Natural killer cell (primary cell): ENCODE measurements at regions not wholly inside any gene's neighbourhood (a gene's known extent, or its start where the extent isn't known, plus 50 kb on each side); places are given as distances from the start of the nearest gene placed in this dataset.

Source experiments
- ATAC-seq, 3 donors: fragments of 150-1000 bp in 2 of 3; fragments of 200-7000 bp in 1 of 3; cut with Tn5 transposase; 1 replicate in 1 of 3; 2 replicates in 2 of 3; pipeline ENCODE4 v1.10.0; 2021; ENCODE audit warnings: mild to moderate bottlenecking in 2 of 3, moderate library complexity in 2 of 3
- DNase-seq, 2 donors: peaks; one replicate each; pipeline versions ENCODE4 v3.0.0 to v3.0.0-alpha.2; 2013 to 2021; ENCODE audit warnings: mixed read lengths in 1 of 2
- H3K27ac ChIP-seq: one replicate; pipeline ENCODE4 v1.5.1; 2013; ENCODE audit warnings: mild to moderate bottlenecking, low read length
- H3K27me3 ChIP-seq: one replicate; pipeline ENCODE4 v1.6.1; 2013; ENCODE audit warnings: low read length; ENCODE audit not compliant: control insufficient read depth, insufficient read depth
- H3K36me3 ChIP-seq: one replicate; pipeline ENCODE4 v1.6.1; 2013; ENCODE audit warnings: low read length; ENCODE audit not compliant: control insufficient read depth, insufficient read depth
- H3K4me1 ChIP-seq: one replicate; pipeline ENCODE4 v1.6.1; 2013; ENCODE audit warnings: low read length; ENCODE audit not compliant: control insufficient read depth, insufficient read depth
- H3K4me3 ChIP-seq: one replicate; pipeline ENCODE4 v1.5.1; 2013; ENCODE audit warnings: low read length
- H3K9me3 ChIP-seq: one replicate; pipeline ENCODE4 v1.6.1; 2013; ENCODE audit warnings: low read length; ENCODE audit not compliant: control insufficient read depth, insufficient read depth
- H3K27ac Mint-ChIP-seq, 2 donors: one replicate each; pipeline ENCODE4 v1.8.0; 2022; ENCODE audit warnings: mild to moderate bottlenecking in 2 of 2, mixed read lengths in 2 of 2, moderate library complexity in 1 of 2
- H3K27me3 Mint-ChIP-seq, 2 donors: one replicate each; pipeline ENCODE4 v1.8.0; 2022; ENCODE audit warnings: low read depth in 2 of 2, mixed read lengths in 2 of 2
- H3K36me3 Mint-ChIP-seq: one replicate; pipeline ENCODE4 v1.8.0; 2022; ENCODE audit warnings: mixed read lengths
- H3K4me1 Mint-ChIP-seq, 2 donors: one replicate each; pipeline ENCODE4 v1.8.0; 2022; ENCODE audit warnings: mixed read lengths in 2 of 2
- H3K4me3 Mint-ChIP-seq: one replicate; pipeline ENCODE4 v1.8.0; 2022; ENCODE audit warnings: mild to moderate bottlenecking, moderate library complexity, mixed read lengths
- H3K9me3 Mint-ChIP-seq, 2 donors: one replicate each; pipeline ENCODE4 v1.8.0; 2022; ENCODE audit warnings: mixed read lengths in 2 of 2
- CTCF ChIP-seq: fragments of 200-600 bp; IDR thresholded peaks from one replicate; pipeline ENCODE4 v1.8.0; 2022; ENCODE audit warnings: antibody characterized with exemption
- WGBS: methylation state at CpG from one replicate; pipeline ENCODE4 v1.1.7; 2013; ENCODE audit warnings: missing lambda C conversion rate; ENCODE audit not compliant: insufficient coverage; 5-methylcytosine and 5-hydroxymethylcytosine counted together
- intact Hi-C: fragments of 100-400 bp; cut with micrococcal nuclease; formaldehyde crosslinking; loops from one replicate; pipeline ENCODE4 v1.14.2; 2022

GRCh38 chr10:29725133-29725720 is 90.5 kb upstream of the SVIL start:
- peak overlapping the region in 1 of 2 donors; percentile 49 for H3K27ac Mint-ChIP-seq
- DNase-seq, result no peak
- no peaks in the 10 kb centered on the region for H3K27me3 Mint-ChIP-seq
- H3K9me3 ChIP-seq, result no peaks in the 10 kb centered on the region
- no peaks in the 10 kb centered on the region for H3K36me3 Mint-ChIP-seq
- H3K4me3 ChIP-seq, result no peak overlapping the region
- intact Hi-C loops, result no loop called here
- peaks cover 16 to 27% of the 10 kb centered on the region in 2 donors for H3K4me1 Mint-ChIP-seq
- no peaks in the 10 kb centered on the region for H3K36me3 ChIP-seq
- no peaks in the 10 kb centered on the region for H3K27me3 ChIP-seq
- WGBS, result 60% methylated on average over 6 of the region's 6 CpGs
- no peak overlapping the region for H3K27ac ChIP-seq
- H3K4me3 Mint-ChIP-seq, result no peak overlapping the region
- H3K4me1 ChIP-seq, result peaks cover 5% of the 10 kb centered on the region
- peaks cover 0 to 3% of the 10 kb centered on the region in 2 donors for H3K9me3 Mint-ChIP-seq
- TF ChIP-seq CTCF, result no peak
- ATAC-seq, result no peak

- H3K27ac ChIP-seq, result no peak overlapping the region
- H3K4me1 Mint-ChIP-seq, result peaks cover 16 to 22% of the 10 kb centered on the region in 2 donors
- H3K27ac Mint-ChIP-seq, result peak overlapping the region in 1 of 2 donors; percentile 59
- TF ChIP-seq CTCF, result no peak
- H3K36me3 ChIP-seq, result no peaks in the 10 kb centered on the region
- peaks cover 6% of the 10 kb centered on the region for H3K9me3 ChIP-seq
- no peak for DNase-seq
- ATAC-seq, result no peak
- WGBS, result 88% methylated on average over 1 of the region's 2 CpGs
- peaks cover 5% of the 10 kb centered on the region for H3K4me1 ChIP-seq
- intact Hi-C loops, result no loop called here
- H3K4me3 ChIP-seq, result no peak overlapping the region
- no peaks in the 10 kb centered on the region for H3K27me3 ChIP-seq
- no peak overlapping the region for H3K4me3 Mint-ChIP-seq
- peaks cover 10% of the 10 kb centered on the region for H3K36me3 Mint-ChIP-seq
- no peaks in the 10 kb centered on the region for H3K27me3 Mint-ChIP-seq
- H3K9me3 Mint-ChIP-seq, result peaks cover 0 to 11% of the 10 kb centered on the region in 2 donors
These were observed 89.0 kb upstream of the SVIL start for GRCh38 chr10:29723726-29724125.

GRCh38 chr10:29722777-29723176 is 88.0 kb upstream of the SVIL start:
- Mint-ChIP-seq H3K36me3 (peaks cover 10% of the 10 kb centered on the region), H3K27me3 (no peaks in the 10 kb centered on the region), H3K9me3 (peaks cover 0 to 11% of the 10 kb centered on the region in 2 donors), H3K4me3 (no peak overlapping the region), H3K27ac (no peak overlapping the region), H3K4me1 (peaks cover 19 to 21% of the 10 kb centered on the region in 2 donors)
- intact Hi-C loops, result no loop called here
- WGBS, result 88% methylated on average over 3 of the region's 4 CpGs
- ATAC-seq, result no peak
- Histone ChIP-seq H3K27ac (no peak overlapping the region), H3K4me3 (no peak overlapping the region), H3K4me1 (peaks cover 5% of the 10 kb centered on the region), H3K27me3 (no peaks in the 10 kb centered on the region), H3K9me3 (peaks cover 6% of the 10 kb centered on the region), H3K36me3 (no peaks in the 10 kb centered on the region)
- no peak for TF ChIP-seq CTCF
- no peak for DNase-seq

GRCh38 chr10:29720149-29720548 is 85.4 kb upstream of the SVIL start:
- no peak for DNase-seq
- Mint-ChIP-seq H3K4me1 (peaks cover 14 to 17% of the 10 kb centered on the region in 2 donors), H3K4me3 (no peak overlapping the region), H3K27me3 (no peaks in the 10 kb centered on the region), H3K27ac (no peak overlapping the region), H3K36me3 (peaks cover 10% of the 10 kb centered on the region), H3K9me3 (peaks cover 0 to 11% of the 10 kb centered on the region in 2 donors)
- H3K27me3 ChIP-seq, result no peaks in the 10 kb centered on the region
- H3K4me3 ChIP-seq, result no peak overlapping the region
- H3K27ac ChIP-seq, result no peak overlapping the region
- intact Hi-C loops, result no loop called here
- H3K9me3 ChIP-seq, result peaks cover 6% of the 10 kb centered on the region
- H3K4me1 ChIP-seq, result peaks cover 3% of the 10 kb centered on the region
- TF ChIP-seq CTCF, result no peak
- H3K36me3 ChIP-seq, result no peaks in the 10 kb centered on the region
- no peak for ATAC-seq
